Uterus (tissue), 3 donors: ENCODE measurements at regions not wholly inside any gene's neighbourhood (a gene's known extent, or its start where the extent isn't known, plus 50 kb on each side); places are given as distances from the start of the nearest gene placed in this dataset.

ENCODE experiments used
- DNase-seq, 2 donors: peaks; one replicate each; pipeline ENCODE4 v3.0.0-alpha.2; 2019 to 2020
- H3K27ac ChIP-seq, 2 donors: fragments of 200-600 bp; sonication (generic); 1 replicate in 1 of 2; 2 replicates in 1 of 2; pipeline ENCODE4 v1.5.1; 2016 to 2018
- H3K27me3 ChIP-seq, 2 donors: fragments of 200-600 bp; sonication (generic); one replicate each; pipeline ENCODE4 v1.5.1; 2018 to 2019; ENCODE audit warnings: control low read depth in 1 of 2
- H3K36me3 ChIP-seq, 2 donors: fragments of 200-600 bp; sonication (generic); one replicate each; pipeline ENCODE4 v1.5.1; 2019; ENCODE audit warnings: control low read depth in 1 of 2
- H3K4me1 ChIP-seq, 2 donors: fragments of 200-600 bp; sonication (generic); one replicate each; pipeline ENCODE4 v1.5.1; 2018 to 2019; ENCODE audit warnings: control low read depth in 1 of 2
- H3K4me3 ChIP-seq, 2 donors: fragments of 200-600 bp; sonication (generic); 1 replicate in 1 of 2; 2 replicates in 1 of 2; pipeline ENCODE4 v1.5.1; 2018 to 2019; ENCODE audit warnings: mild to moderate bottlenecking in 1 of 2
- H3K9me3 ChIP-seq, 2 donors: fragments of 200-600 bp; sonication (generic); one replicate each; pipeline ENCODE4 v1.5.1; 2019; ENCODE audit warnings: control low read depth in 1 of 2
- CTCF ChIP-seq, 4 experiments: fragments of 200-600 bp in 2 of 4; fragments of 450-650 bp in 2 of 4; sonication (generic) in 2 of 4; IDR thresholded peaks; one replicate each; pipeline ENCODE4 v1.5.1; 2016 to 2019; ENCODE audit warnings: antibody characterized with exemption in 4 of 4, mild to moderate bottlenecking in 2 of 4, moderate library complexity in 1 of 4
- POLR2A ChIP-seq, 2 donors: fragments of 450-650 bp; IDR thresholded peaks; one replicate each; pipeline ENCODE4 v1.6.1; 2016; ENCODE audit warnings: antibody characterized with exemption in 2 of 2, mild to moderate bottlenecking in 1 of 2, moderate library complexity in 1 of 2
- intact Hi-C: fragments of 100-400 bp; cut with DNase I; formaldehyde crosslinking; loops from one replicate; pipeline ENCODE4 v1.15.1; 2023; ENCODE audit warnings: low total_unique reads
- donor health status: DM: yes; HTN: yes; CAD: no.

- no peaks in the 10 kb centered on the region for H3K4me1 ChIP-seq
- no peaks in the 10 kb centered on the region for H3K9me3 ChIP-seq
- no peak for TF ChIP-seq CTCF (IDR thresholded peaks at IDR 0.05)
- TF ChIP-seq POLR2A (IDR thresholded peaks at IDR 0.05): no peak
- intact Hi-C loops: no loop called here
- no peak overlapping the region for H3K4me3 ChIP-seq
- DNase-seq: no peak
- H3K27me3 ChIP-seq: no peaks in the 10 kb centered on the region
- H3K27ac ChIP-seq: no peak overlapping the region
- H3K36me3 ChIP-seq: no peaks in the 10 kb centered on the region
These were observed 172.6 kb downstream of the OTUD1 start for GRCh38 chr10:23611308-23612029.

- H3K27ac ChIP-seq: no peak overlapping the region
- no peaks in the 10 kb centered on the region for H3K9me3 ChIP-seq
- intact Hi-C loops: no loop called here
- H3K4me3 ChIP-seq: no peak overlapping the region
- no peaks in the 10 kb centered on the region for H3K36me3 ChIP-seq
- TF ChIP-seq POLR2A (IDR thresholded peaks at IDR 0.05) (no peak), CTCF (IDR thresholded peaks at IDR 0.05) (no peak)
- no peaks in the 10 kb centered on the region for H3K27me3 ChIP-seq
- no peaks in the 10 kb centered on the region for H3K4me1 ChIP-seq
- no peak for DNase-seq
These were observed 175.0 kb downstream of the OTUD1 start for GRCh38 chr10:23613900-23614299.

- no peaks in the 10 kb centered on the region for H3K36me3 ChIP-seq
- H3K4me3 ChIP-seq: no peak overlapping the region
- no peaks in the 10 kb centered on the region for H3K4me1 ChIP-seq
- DNase-seq: no peak
- TF ChIP-seq CTCF (IDR thresholded peaks at IDR 0.05) (no peak), POLR2A (IDR thresholded peaks at IDR 0.05) (no peak)
- no peaks in the 10 kb centered on the region for H3K9me3 ChIP-seq
- intact Hi-C loops: no loop called here
- no peak overlapping the region for H3K27ac ChIP-seq
- H3K27me3 ChIP-seq: no peaks in the 10 kb centered on the region
These were observed 175.6 kb downstream of the OTUD1 start for GRCh38 chr10:23614483-23614882.

DNA sequence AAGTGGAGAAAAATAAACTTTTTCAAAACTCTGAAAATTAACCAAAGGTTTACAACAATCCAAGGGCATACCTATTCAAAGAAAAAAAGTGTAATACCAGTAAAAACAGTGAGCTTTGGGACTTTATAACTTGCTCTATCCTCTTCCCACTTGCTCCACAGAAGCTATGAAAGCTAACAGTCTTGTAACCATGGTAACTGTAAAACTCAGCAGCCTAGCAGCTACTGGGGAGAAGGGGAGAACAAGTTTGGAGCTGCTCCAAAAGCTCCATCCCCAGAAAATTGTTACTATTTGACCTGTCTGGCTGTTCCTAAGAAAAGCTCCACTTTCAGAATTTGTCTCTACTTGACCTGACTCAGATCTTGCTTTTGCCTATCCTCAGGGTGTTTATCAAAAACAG, 191.5 kb downstream of the OTUD1 start:
- intact Hi-C loops: no loop called here
- no peak overlapping the region for H3K27ac ChIP-seq
- no peaks in the 10 kb centered on the region for H3K27me3 ChIP-seq
- TF ChIP-seq CTCF (IDR thresholded peaks at IDR 0.05): no peak
- TF ChIP-seq POLR2A (IDR thresholded peaks at IDR 0.05): no peak
- no peaks in the 10 kb centered on the region for H3K9me3 ChIP-seq
- no peak for DNase-seq
- no peak overlapping the region for H3K4me3 ChIP-seq
- H3K4me1 ChIP-seq: no peaks in the 10 kb centered on the region
- H3K36me3 ChIP-seq: no peaks in the 10 kb centered on the region

GRCh38 chr10:23630885-23631284, 192.0 kb downstream of the OTUD1 start:
- intact Hi-C loops: no loop called here
- Histone ChIP-seq H3K4me3 (no peak overlapping the region), H3K27ac (no peak overlapping the region), H3K36me3 (no peaks in the 10 kb centered on the region), H3K9me3 (no peaks in the 10 kb centered on the region), H3K27me3 (no peaks in the 10 kb centered on the region), H3K4me1 (no peaks in the 10 kb centered on the region)
- no peak for DNase-seq
- no peak for TF ChIP-seq POLR2A (IDR thresholded peaks at IDR 0.05)
- TF ChIP-seq CTCF (IDR thresholded peaks at IDR 0.05): no peak
